HCT116 (cell line): ENCODE measurements at regions not wholly inside any gene's neighbourhood (a gene's known extent, or its start where the extent isn't known, plus 50 kb on each side); places are given as distances from the start of the nearest gene placed in this dataset.

Experiments
- CEBPB ChIP-seq: IDR thresholded peaks from 2 replicates; pipeline ENCODE4 v1.6.1; 2012; ENCODE audit warnings: low read depth
- CTCF ChIP-seq, 3 experiments: fragments of 200-600 bp in 1 of 3; sonication (generic) in 1 of 3; IDR thresholded peaks in 2 of 3; conservative IDR thresholded peaks in 1 of 3; 2 replicates each; pipeline ENCODE4 v1.5.1; 2012 to 2017; ENCODE audit warnings: low read depth in 2 of 3, low read length in 2 of 3, antibody characterized with exemption in 1 of 3, borderline replicate concordance in 1 of 3, control low read depth in 1 of 3, mild to moderate bottlenecking in 1 of 3, mixed read lengths in 1 of 3, mixed run types in 1 of 3, moderate library complexity in 1 of 3; ENCODE audit not compliant: insufficient read depth in 1 of 3
- EGR1 ChIP-seq: IDR thresholded peaks from 2 replicates; pipeline ENCODE4 v1.6.1; 2012; ENCODE audit warnings: low read depth
- ELF1 ChIP-seq: IDR thresholded peaks from 2 replicates; pipeline ENCODE4 v1.6.1; 2012; ENCODE audit warnings: low read depth, borderline replicate concordance
- EZH2 ChIP-seq: fragments of 200-600 bp; sonication (generic); IDR thresholded peaks from 2 replicates; pipeline ENCODE4 v1.6.1; 2017; ENCODE audit warnings: antibody characterized with exemption, mixed run types
- EZH2phosphoT487 ChIP-seq: fragments of 200-600 bp; IDR thresholded peaks from 2 replicates; pipeline ENCODE4 v1.6.1; 2018; ENCODE audit warnings: antibody characterized with exemption, borderline replicate concordance
- JUND ChIP-seq: IDR thresholded peaks from 2 replicates; pipeline ENCODE4 v1.6.1; 2012
- MAX ChIP-seq: IDR thresholded peaks from 2 replicates; pipeline ENCODE4 v1.6.1; 2012
- POLR2A ChIP-seq: IDR thresholded peaks from 2 replicates; pipeline ENCODE4 v1.7.0; 2011; ENCODE audit warnings: borderline replicate concordance; ENCODE audit not compliant: insufficient read depth, insufficient read length; ENCODE audit errors: extremely low read depth
- RAD21 ChIP-seq: IDR thresholded peaks from 2 replicates; pipeline ENCODE4 v1.6.1; 2012; ENCODE audit warnings: low read depth, mild to moderate bottlenecking
- SIN3A ChIP-seq: IDR thresholded peaks from 2 replicates; pipeline ENCODE4 v1.6.1; 2012; ENCODE audit warnings: low read depth
- SP1 ChIP-seq: IDR thresholded peaks from 2 replicates; pipeline ENCODE4 v1.6.1; 2012; ENCODE audit warnings: low read depth
- ZBTB33 ChIP-seq: IDR thresholded peaks from 2 replicates; pipeline ENCODE4 v1.6.1; 2011; ENCODE audit warnings: mild to moderate bottlenecking, low read length, moderate library complexity; ENCODE audit not compliant: insufficient replicate concordance; ENCODE audit errors: extremely low read depth
- ZFX ChIP-seq: fragments of 450-650 bp; IDR thresholded peaks from 2 replicates; pipeline ENCODE4 v1.6.1; 2017

GRCh38 chr2:187825108-187825507 is 270.9 kb upstream of the TFPI start:
- TF ChIP-seq CTCF (IDR thresholded peaks at IDR 0.05 in 2 of 3, conservative IDR thresholded peaks at IDR 0.05 in 1 of 3; ENCODE audit: borderline replicate concordance in 1 of 3, insufficient read depth in 1 of 3, low read depth in 2 of 3, low read length in 2 of 3) (no peak), MAX (no peak), ELF1 (no peak), EZH2phosphoT487 (no peak), POLR2A (no peak), ZFX (no peak), RAD21 (no peak), SP1 (no peak), JUND (no peak), ZBTB33 (no peak), SIN3A (no peak), EGR1 (no peak), CEBPB (no peak), EZH2 (no peak)
